SJCRH30 (cell line): ENCODE measurements at regions not wholly inside any gene's neighbourhood (a gene's known extent, or its start where the extent isn't known, plus 50 kb on each side); places are given as distances from the start of the nearest gene placed in this dataset.

Experiments used
- DNase-seq, 2 experiments: peaks; one replicate each; pipeline ENCODE4 v3.0.0-alpha.2; 2015 to 2020
- H3K27ac ChIP-seq: fragments of 250-450 bp; sonication (Bioruptor Pico); 2 replicates; pipeline ENCODE4 v1.5.1; 2020; ENCODE audit warnings: mild to moderate bottlenecking, moderate library complexity
- H3K27me3 ChIP-seq: fragments of 250-450 bp; sonication (Bioruptor Pico); 2 replicates; pipeline ENCODE4 v1.5.1; 2020; ENCODE audit warnings: mild to moderate bottlenecking, moderate library complexity
- H3K36me3 ChIP-seq: fragments of 250-450 bp; sonication (Bioruptor Pico); 2 replicates; pipeline ENCODE4 v1.5.1; 2020; ENCODE audit warnings: mild to moderate bottlenecking, moderate library complexity
- H3K4me1 ChIP-seq: fragments of 250-450 bp; sonication (Bioruptor Pico); 2 replicates; pipeline ENCODE4 v1.5.1; 2020; ENCODE audit warnings: mild to moderate bottlenecking, moderate library complexity
- H3K4me3 ChIP-seq: fragments of 250-450 bp; sonication (Bioruptor Pico); 2 replicates; pipeline ENCODE4 v1.5.1; 2020; ENCODE audit warnings: mild to moderate bottlenecking, moderate library complexity
- H3K9me3 ChIP-seq: fragments of 250-450 bp; sonication (Bioruptor Pico); replicated peaks from 2 replicates; pipeline ENCODE4 v1.5.1; 2020; ENCODE audit warnings: mild to moderate bottlenecking, moderate library complexity

DNA sequence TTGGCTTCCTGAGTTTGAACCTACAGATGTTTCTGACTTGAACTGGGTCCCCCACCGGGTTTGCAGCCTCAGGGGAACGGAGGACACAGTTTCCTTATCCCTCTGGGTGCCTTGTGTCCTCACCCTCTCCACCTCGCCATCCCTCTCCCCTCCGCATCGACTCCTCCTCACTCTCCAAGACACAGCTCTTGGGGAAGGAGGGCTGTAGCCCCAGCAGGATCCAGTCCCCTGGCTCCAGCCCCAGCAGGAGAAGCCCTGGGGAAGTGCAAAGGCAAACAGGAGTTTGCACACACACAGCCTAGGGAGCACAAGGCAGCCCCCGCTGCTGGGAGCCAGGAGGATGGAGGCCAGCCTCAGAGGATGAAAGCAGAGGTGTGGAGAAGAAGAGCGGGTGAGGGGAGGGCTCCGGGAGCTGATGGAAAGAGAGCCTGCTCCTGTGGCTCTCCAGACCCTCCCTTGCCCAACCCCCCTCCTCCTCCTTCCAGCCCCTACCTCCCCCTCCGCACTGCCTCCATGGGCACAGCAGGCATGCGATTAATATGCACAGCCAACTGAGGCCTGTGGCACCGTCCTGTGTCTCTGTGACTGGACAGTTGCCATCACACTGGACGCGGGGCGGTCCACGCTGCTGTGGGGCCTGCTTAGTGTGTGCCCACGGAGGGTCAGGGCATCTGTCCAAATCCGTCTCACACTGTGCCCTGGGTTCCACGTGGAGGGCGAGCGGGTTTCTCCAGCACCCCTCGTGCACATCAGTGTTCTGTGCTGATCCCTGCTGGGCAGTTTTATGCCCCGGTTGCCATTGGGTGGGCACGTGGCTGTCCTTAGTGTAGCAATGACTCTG, 193.7 kb upstream of the DIO3 start:
- H3K27me3 ChIP-seq: no peaks in the 10 kb centered on the region
- H3K4me3 ChIP-seq: no peak overlapping the region
- H3K27ac ChIP-seq: no peak overlapping the region
- H3K4me1 ChIP-seq: peaks cover 21% of the 10 kb centered on the region
- H3K9me3 ChIP-seq: no peaks in the 10 kb centered on the region
- no peaks in the 10 kb centered on the region for H3K36me3 ChIP-seq
- no peak for DNase-seq

DNA sequence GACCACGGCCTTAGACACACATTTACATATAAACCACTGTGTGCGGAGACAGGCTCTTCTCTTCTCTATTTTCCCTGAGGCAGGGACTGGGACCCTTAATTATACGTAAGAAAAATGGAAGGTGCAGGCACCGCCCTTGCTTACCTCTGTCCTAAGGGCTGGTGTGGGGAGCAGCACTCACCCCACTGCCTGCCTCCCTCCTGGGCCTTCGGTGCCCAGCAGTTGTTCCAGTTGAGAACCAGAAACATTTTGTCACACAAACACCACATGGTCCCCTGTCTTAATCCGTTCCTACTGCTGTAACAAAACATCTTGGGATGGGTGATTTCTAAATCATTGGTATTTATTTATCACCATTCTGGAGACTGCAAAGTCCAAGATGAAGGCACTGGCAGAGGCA, 192.7 kb upstream of the DIO3 start:
- H3K9me3 ChIP-seq: no peaks in the 10 kb centered on the region
- peaks cover 15% of the 10 kb centered on the region for H3K4me1 ChIP-seq
- H3K27ac ChIP-seq: no peak overlapping the region
- DNase-seq: no peak
- no peaks in the 10 kb centered on the region for H3K27me3 ChIP-seq
- H3K4me3 ChIP-seq: no peak overlapping the region
- H3K36me3 ChIP-seq: no peaks in the 10 kb centered on the region

DNA sequence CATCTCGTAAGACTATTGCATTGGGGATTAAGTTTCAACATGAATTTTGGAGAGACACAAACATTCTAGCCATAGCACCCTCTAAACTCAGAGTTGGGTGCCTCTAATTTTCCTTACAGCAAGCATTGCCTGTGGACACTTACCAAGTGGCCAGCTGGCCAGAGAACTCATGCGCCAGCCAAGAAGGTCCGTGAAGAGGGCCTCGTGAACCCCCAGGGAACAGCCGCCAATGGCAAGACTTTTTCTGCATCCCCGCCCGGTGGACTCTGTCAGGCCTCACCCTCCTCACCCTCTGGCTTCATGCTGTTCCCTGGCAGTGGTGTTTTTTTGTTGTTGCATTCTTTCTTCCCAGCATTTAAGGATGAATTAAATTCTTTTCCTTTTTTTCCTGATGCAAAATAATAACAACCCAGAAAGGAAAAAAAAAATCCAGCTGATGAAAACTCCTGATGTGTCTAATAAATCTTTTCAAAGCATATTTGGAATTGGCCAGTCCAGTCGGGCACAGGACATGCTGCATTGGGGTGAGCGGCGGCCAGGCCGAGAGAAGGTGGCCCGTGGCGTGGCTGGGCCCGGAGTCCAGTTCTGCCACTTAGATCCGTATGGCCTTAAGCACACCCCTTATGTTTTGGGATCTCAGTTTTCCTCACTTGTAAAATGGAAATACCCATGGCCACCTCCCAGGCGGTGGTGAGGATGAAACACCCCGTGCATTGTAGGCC, 191.9 kb upstream of the DIO3 start:
- Histone ChIP-seq H3K9me3 (no peaks in the 10 kb centered on the region), H3K27ac (no peak overlapping the region), H3K4me3 (no peak overlapping the region), H3K27me3 (no peaks in the 10 kb centered on the region), H3K36me3 (no peaks in the 10 kb centered on the region), H3K4me1 (peaks cover 8% of the 10 kb centered on the region)
- DNase-seq: no peak

DNA sequence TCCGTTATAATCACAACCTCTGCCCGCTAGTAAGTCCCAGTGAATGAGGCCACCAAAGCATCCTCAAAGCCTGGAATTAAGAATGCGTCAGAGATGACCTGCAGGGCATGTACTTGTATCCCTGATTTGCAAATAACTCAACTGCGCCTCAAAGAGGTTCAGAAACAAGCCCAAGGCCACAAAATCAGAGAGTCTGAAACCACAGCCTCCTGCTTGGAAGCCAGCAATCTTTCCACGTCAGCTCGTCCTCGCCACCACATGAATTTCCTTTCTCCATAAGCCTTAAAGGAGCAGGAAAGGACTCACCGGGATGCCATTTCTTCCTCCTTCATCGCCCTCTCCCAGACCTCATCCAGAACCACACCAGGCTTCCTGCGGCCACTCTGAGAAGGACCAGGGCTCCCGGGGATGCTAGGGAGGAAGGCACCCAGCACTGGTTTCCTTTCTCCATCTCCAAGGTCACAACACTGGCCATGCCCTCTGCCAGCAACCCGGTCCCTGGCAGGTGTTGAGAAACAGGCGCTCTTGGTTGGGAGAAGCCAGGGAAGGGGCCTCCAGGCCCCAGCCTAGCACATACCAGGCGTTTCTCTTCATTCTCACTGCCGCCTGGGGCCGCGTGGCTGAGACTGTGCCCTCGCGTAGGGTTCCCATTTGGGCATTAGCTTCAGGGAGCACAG, 191.2 kb upstream of the DIO3 start:
- Histone ChIP-seq H3K4me1 (peaks cover 2% of the 10 kb centered on the region; the same call in 1 of the 2 replicates), H3K27me3 (no peaks in the 10 kb centered on the region), H3K36me3 (no peaks in the 10 kb centered on the region), H3K9me3 (no peaks in the 10 kb centered on the region), H3K27ac (no peak overlapping the region), H3K4me3 (no peak overlapping the region)
- DNase-seq: no peak

DNA sequence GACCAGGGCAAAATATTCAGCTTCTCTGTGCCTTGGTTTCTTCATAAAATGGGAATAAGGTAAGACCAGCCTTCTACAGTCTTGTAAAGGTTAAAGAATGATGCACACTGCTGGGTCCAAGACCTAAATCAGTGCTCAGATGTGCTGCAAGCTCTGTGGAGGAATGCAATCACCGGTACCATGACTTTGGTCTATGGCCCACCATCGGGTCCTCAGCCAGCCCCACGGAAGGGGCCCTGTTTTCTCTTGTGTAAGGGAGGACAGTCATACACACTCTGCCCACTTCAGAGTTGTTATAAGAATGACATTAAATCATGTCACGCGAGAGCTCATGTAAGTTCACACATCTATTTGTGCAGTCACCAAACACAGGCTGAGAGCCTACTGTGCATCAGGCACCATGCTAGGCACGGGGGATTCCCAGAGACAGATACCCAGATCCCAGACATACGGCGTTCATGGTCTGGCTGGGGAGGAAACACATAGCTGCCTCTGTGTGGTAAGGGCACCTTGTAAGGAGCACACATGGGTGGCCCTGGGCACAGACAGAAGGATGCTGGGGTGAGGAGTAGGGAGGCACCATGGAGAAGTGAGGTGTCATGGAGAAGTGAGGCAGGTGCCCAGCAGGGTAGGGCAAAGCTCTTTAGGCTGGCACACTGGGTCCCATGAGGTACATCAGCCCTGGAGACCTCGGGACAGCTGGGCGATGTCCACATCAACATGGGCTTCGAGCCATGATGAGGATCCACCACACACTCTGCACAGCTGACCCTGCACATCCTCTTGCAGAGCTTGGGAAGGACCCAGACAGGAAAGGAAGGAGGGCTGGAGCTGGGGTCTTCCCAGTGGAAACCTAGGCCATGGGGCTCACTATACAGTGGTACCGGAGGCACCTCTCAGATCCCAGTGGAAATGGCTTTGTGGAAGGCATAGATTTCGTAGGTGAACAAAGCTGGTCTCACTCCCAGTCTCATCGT, 190.4 kb upstream of the DIO3 start:
- no peaks in the 10 kb centered on the region for H3K9me3 ChIP-seq
- DNase-seq: no peak
- no peak overlapping the region for H3K4me3 ChIP-seq
- H3K27ac ChIP-seq: no peak overlapping the region
- no peaks in the 10 kb centered on the region for H3K27me3 ChIP-seq
- no peaks in the 10 kb centered on the region for H3K36me3 ChIP-seq
- H3K4me1 ChIP-seq: no peaks in the 10 kb centered on the region

DNA sequence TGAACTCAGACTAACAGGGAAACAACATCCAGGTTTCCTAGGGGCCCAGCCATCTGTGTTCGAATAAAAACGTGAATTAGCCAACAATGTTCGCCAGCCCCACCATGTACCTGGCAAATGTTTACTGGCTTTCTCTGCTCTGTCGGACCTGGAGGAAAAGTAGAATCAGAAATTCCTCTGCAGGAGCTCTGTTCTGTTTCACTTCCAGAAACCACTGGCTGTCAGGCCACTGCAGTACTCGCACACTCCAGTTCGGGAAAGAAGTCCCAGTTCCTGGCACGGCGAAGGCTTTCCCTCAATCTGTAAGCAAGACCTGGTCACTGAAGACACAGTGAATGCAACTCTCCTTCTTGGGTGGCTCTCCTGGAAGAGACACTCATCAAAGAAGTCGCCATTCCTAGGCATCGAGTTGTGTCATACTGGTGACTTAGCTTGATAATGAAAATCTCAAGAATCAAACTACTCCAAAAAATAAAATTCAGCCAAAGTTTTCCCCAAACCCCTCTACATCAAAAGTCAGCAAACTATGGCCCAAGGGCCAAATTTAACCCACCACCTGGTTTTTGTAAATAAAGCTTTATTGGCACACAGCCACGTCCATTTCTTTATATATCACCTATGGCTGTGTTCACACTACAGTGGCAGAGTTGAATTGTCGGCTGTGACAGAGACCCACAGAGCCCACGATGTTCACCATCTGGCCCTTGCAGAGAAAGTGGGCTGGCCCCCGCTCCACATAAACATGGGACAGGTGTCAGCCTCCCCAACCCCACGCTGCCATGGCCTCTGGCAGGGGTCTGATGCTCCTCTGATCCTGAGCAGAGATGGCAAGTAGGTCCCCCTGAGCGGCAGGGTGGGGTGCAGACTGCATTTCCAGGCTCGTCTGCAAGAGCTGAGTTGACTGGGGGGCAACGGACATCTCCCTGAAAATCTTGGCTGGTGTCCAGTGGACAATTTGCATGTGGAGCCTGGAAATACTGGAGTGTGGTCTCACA, 189.2 kb upstream of the DIO3 start:
- no peaks in the 10 kb centered on the region for H3K36me3 ChIP-seq
- H3K4me3 ChIP-seq: no peak overlapping the region
- no peaks in the 10 kb centered on the region for H3K9me3 ChIP-seq
- no peaks in the 10 kb centered on the region for H3K27me3 ChIP-seq
- no peak for DNase-seq
- H3K4me1 ChIP-seq: no peaks in the 10 kb centered on the region
- no peak overlapping the region for H3K27ac ChIP-seq

DNA sequence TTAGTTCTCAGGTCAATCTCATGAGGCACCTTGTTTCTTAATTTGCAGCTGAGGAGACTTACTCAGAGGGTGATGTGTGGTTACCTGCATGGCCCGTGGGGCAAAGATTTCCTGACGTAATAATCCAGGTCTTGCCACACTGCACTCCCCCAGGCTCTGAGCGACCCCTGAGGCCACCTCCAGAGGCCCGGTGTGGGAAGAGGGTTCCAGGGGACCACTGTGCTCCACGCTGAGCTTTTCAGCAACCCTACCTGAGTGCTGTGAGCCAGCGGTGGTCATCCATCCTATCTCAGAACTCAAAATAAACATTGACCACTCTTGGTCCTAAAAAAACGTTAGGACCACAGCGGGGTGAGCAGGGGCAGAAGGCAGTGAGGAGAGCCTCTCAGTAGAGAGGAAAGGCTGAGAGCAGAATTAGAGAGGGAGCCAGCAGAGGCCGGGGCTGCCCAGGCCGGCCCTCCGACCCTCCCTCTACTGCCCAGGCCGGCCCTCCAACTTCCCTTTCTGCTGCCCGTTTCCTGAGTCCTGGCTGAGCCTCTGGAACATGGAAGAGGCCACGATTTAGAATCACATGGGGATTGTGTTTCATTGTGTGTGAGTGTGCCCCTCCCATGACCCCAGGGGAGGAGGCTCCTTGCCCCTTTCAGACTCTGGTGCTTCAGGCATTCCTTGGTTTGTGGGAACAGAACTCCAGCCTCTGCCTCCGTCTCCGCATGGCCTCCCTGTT, 188.2 kb upstream of the DIO3 start:
- H3K4me3 ChIP-seq: no peak overlapping the region
- no peaks in the 10 kb centered on the region for H3K27me3 ChIP-seq
- no peaks in the 10 kb centered on the region for H3K36me3 ChIP-seq
- no peaks in the 10 kb centered on the region for H3K9me3 ChIP-seq
- H3K4me1 ChIP-seq: no peaks in the 10 kb centered on the region
- no peak overlapping the region for H3K27ac ChIP-seq
- DNase-seq: no peak

DNA sequence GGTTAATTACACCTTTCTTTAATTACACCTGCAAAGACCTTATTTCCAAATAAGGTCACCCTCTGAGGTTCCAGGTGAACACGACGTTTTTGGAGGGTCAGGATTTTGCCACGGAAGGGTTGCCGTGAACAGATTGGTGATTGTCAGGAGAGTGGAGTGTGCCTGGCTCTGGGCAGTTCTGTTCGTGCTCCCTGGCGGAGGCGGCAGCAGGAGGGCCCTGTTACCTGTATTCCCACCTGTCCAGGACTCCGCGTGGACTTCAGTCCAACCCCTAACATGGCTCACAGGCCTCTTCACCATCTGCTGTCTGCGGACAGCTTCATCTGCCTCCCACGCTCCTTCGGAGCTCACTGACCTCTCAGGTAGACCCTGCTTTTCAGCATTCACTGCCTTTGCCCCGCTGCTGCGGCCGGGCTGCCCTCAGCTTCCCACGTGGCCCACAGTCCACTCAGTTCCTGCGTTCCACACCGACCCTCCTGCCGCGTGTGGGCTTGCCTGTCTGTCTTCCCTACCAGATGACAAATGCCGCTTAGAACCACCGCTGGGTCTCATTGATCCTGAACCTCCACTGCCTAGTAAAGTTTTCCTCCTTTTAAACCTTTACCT, 187.5 kb upstream of the DIO3 start:
- no peak for DNase-seq
- Histone ChIP-seq H3K27ac (no peak overlapping the region), H3K27me3 (no peaks in the 10 kb centered on the region), H3K9me3 (no peaks in the 10 kb centered on the region), H3K4me1 (no peaks in the 10 kb centered on the region), H3K4me3 (no peak overlapping the region), H3K36me3 (no peaks in the 10 kb centered on the region)

DNA sequence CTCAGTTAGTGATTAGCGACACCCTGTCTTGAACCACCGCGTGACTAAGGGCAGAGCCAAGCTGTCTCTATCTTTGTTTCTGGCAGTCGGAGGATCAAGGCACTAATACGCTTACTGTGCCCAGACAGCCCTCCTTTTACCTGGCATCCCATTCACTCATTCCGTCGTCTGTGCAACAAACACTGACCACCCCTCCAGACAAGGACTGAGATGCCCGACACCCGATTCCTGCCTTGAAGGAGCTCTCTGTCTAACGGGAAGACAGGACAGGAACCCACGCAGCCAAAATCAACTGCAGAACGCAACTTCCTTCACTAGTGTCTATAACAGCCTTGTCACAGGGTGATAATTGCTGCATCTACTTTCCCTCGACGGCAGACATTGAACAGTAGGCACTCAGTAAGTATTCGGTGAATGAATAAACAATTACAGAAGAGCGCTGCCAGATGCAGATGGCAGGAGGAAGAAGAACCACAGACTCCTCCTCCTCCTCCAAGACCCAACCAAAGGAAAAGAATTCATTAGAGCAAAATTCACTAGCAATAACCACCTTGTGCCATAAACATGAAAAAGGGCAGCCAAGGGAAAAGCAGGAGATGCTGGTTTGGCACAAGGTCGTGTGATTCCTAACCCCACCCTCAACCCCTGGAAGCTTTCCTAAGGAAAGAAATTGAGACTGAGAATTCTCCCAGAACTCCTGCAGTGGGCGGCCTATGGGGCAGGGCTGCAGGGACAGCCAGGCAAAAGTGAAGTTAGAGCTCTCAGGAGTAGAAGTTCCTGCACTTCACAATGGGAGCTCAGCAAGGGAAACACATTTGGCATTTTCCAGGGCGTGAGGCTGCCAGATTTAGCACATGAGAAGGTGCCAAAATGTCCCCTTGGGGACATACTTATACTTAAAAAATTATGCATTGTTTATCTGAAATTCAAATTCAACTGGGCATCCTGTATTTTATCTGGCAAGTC, 186.6 kb upstream of the DIO3 start:
- Histone ChIP-seq H3K4me3 (no peak overlapping the region), H3K27ac (no peak overlapping the region), H3K36me3 (no peaks in the 10 kb centered on the region), H3K9me3 (no peaks in the 10 kb centered on the region), H3K27me3 (no peaks in the 10 kb centered on the region), H3K4me1 (no peaks in the 10 kb centered on the region)
- DNase-seq: no peak

DNA sequence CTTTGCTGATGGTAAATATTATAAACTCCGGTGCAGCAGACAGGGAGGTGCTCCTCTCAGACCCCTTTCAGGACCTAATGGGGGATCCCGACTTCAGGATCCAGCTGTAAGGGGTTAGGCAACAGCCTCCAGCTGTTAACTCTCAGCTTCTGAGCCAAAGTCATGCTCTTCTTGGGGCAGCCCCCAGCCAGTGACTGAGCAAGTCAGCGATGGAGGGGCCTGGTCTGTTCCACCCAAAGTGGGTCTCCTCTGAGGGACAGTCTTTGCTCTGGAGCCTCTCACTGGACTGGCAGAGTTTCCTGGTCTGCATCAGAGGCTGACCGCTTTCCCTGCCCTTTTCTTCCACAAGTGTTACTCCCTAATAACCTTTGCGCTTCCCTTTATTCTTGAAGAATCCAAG, 184.2 kb upstream of the DIO3 start:
- H3K36me3 ChIP-seq: no peaks in the 10 kb centered on the region
- no peaks in the 10 kb centered on the region for H3K27me3 ChIP-seq

DNA sequence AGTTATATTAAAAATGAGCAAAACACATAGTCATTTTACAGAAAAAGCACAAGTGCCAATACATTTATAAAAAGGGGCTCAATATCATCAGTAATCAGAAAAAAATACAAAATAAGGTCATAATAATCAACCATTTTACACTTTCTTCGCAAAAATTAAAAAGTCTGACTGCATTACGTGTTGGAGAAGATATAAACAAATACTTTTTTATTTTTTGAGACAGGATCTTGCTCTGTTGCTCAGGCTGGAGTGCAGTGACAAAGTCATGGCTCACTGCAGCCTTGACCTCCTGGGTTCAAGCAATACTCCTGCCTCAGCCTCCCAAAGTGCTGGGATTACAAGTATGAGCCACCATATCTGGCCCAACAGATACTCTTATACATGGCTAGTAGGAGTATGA, 181.5 kb upstream of the DIO3 start:
- Histone ChIP-seq H3K4me1 (no peaks in the 10 kb centered on the region), H3K4me3 (no peak overlapping the region), H3K27me3 (no peaks in the 10 kb centered on the region), H3K36me3 (no peaks in the 10 kb centered on the region), H3K9me3 (no peaks in the 10 kb centered on the region), H3K27ac (no peak overlapping the region)
- no peak for DNase-seq

More for the DNA sequence above, 184.2 kb upstream of the DIO3 start:
- Histone ChIP-seq H3K9me3 (no peaks in the 10 kb centered on the region), H3K4me3 (no peak overlapping the region), H3K27ac (no peak overlapping the region), H3K4me1 (no peaks in the 10 kb centered on the region)
- no peak for DNase-seq

DNA sequence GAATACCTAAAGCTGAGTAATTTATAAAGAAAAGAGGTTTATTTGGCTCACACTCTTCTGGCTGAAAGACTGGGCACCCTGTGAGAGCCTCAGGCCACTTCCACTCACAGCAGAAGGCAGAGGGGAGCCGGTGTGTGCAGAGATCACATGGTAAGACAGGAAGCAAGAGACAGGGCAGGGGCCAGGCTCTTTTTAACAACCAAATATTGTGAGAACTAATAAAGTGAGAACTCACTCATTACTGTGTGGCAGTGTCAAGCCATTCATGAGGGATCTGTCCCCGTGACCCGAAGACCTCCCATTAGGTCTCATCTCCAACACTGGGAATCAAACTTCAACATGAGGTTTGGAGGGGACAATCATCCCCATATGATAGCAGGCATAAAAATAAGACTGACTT, 180.8 kb upstream of the DIO3 start:
- no peak overlapping the region for H3K4me3 ChIP-seq
- no peaks in the 10 kb centered on the region for H3K36me3 ChIP-seq
- H3K9me3 ChIP-seq: no peaks in the 10 kb centered on the region
- no peaks in the 10 kb centered on the region for H3K27me3 ChIP-seq
- H3K27ac ChIP-seq: no peak overlapping the region
- DNase-seq: no peak
- no peaks in the 10 kb centered on the region for H3K4me1 ChIP-seq
